ENCODE measurements at regions not wholly inside any gene's neighbourhood (a gene's known extent, or its start where the extent isn't known, plus 50 kb on each side); places are given as distances from the start of the nearest gene placed in this dataset.

DNA sequence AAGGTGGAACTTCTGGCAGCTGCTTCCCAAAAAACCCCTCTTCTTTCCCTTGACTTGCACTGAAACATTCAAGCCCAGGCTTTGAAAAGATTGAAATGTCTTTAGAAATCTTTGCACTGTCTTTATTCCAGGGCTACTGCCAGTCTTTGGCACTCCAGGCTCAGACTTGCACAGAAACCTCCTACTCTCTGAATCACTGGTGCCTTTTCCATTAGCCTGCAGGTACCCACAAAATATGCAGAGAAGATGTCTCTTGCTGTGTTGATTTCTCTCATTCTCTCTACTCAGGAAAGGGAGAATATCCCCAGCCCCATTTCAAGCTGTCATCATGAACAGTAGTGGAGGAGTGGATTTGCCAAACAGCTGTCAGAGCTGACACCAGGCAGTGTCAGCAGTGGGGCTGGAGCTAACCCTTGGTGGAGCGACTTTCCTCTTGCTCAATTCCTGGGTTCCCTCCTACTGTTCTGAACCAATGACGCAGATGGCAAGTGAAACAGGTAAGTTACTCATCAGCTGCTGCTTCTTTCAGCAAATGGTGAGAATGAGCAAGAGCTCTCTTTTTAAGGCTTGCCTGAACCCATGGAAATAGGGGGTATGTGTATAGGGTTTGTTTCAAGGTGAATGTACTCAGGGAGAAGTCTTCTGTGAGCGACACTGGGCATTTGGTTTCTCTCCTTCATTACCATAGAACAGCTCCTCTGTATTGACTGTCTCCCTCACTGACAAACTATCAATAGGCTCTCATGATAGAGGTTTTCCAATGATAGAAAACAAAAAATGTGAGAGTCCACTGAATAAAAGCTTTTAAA, 362.4 kb downstream of the ADRA2A start:
- H3K27ac Mint-ChIP-seq: no peak overlapping the region

DNA sequence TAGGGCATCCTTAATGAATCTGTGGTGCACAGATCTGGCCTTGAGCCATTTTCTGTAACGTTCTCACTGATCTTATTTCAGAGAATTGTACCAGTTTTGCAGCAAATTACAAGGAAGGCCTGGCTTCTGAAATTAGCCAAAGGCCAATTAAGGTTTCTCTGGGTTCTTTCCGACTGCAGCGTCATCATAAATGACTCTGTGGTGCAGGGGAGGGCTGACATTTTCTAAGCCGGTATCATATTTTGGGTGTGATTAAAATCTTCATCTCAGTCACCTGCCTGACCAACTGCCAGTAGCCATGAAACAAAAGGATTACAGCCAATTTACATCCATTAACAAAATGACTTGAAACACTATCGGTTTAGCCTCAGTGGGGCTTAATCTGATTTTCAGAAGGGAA, 363.7 kb downstream of the ADRA2A start:
- H3K27me3 Mint-ChIP-seq: peaks cover 0 to 48% (median 20%) of the 10 kb centered on the region in 5 donors
- DNase-seq (no peak), ATAC-seq (no peak)
- Histone ChIP-seq H3K27ac (ENCODE audit: low read depth, low read length) (no peak overlapping the region), H3K36me3 (ENCODE audit: control insufficient read depth in 2 of 3, insufficient read depth in 3 of 3, low read length in 3 of 3) (no peaks in the 10 kb centered on the region), H3K4me1 (ENCODE audit: control insufficient read depth in 2 of 2, insufficient read depth in 2 of 2, low read length in 2 of 2) (no peaks in the 10 kb centered on the region), H3K9me3 (ENCODE audit: control insufficient read depth in 2 of 3, low read length in 3 of 3) (no peaks in the 10 kb centered on the region), H3K4me3 (ENCODE audit: low read length) (no peak overlapping the region), H3K27me3 (ENCODE audit: control insufficient read depth in 2 of 2, insufficient read depth in 2 of 2, low read length in 2 of 2) (peaks cover 0 to 3% of the 10 kb centered on the region in 2 donors)
- ChIA-PET CTCF (no interaction called here), POLR2A (no interaction called here)
- intact Hi-C loops (cut with micrococcal nuclease): no loop called here
- H3K9me3 Mint-ChIP-seq: peaks cover 0 to 3% (median 0%) of the 10 kb centered on the region in 11 donors
- H3K4me1 Mint-ChIP-seq: no peaks in the 10 kb centered on the region
- no peak overlapping the region for H3K27ac Mint-ChIP-seq
- no peaks in the 10 kb centered on the region for H3K36me3 Mint-ChIP-seq
- no peak overlapping the region for H3K4me3 Mint-ChIP-seq

More for the DNA sequence above, 362.4 kb downstream of the ADRA2A start:
- ChIA-PET CTCF (no interaction called here), POLR2A (no interaction called here)
- Histone ChIP-seq H3K9me3 (ENCODE audit: control insufficient read depth in 2 of 3, low read length in 3 of 3) (no peaks in the 10 kb centered on the region), H3K4me3 (ENCODE audit: low read length) (no peak overlapping the region), H3K27ac (ENCODE audit: low read depth, low read length) (no peak overlapping the region), H3K4me1 (ENCODE audit: control insufficient read depth in 2 of 2, insufficient read depth in 2 of 2, low read length in 2 of 2) (no peaks in the 10 kb centered on the region), H3K36me3 (ENCODE audit: control insufficient read depth in 2 of 3, insufficient read depth in 3 of 3, low read length in 3 of 3) (no peaks in the 10 kb centered on the region), H3K27me3 (ENCODE audit: control insufficient read depth in 2 of 2, insufficient read depth in 2 of 2, low read length in 2 of 2) (peaks cover 0 to 3% of the 10 kb centered on the region in 2 donors)
- DNase-seq (no peak), ATAC-seq (no peak)
- Mint-ChIP-seq H3K36me3 (no peaks in the 10 kb centered on the region), H3K4me1 (no peaks in the 10 kb centered on the region), H3K4me3 (no peak overlapping the region), H3K27me3 (peaks cover 0 to 46% (median 20%) of the 10 kb centered on the region in 5 donors), H3K9me3 (peaks cover 0 to 3% (median 0%) of the 10 kb centered on the region in 11 donors)
- intact Hi-C loops (cut with micrococcal nuclease): no loop called here

DNA sequence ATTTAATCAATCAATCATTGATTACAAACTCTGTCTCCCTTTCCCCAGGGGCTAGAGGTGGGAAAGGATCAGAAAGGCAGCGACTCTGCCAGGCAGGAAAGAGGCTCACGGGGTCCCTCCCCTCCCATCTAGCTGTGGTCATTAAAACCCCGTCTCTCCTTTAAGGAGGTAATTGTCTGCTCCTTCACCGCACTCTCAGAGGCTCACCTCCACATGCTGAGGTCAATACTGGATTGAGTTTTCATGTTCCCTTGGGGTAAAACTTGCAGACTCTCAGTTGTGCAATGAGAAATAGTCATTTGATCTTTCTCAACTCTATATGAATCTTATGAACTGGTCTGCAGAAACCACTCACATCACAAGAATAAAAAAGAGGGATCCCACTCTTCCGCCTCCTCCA, 368.8 kb downstream of the ADRA2A start:
- no peak overlapping the region for H3K4me3 ChIP-seq (ENCODE audit: low read length)
- peaks cover 0 to 22% (median 17%) of the 10 kb centered on the region in 5 donors for H3K27me3 Mint-ChIP-seq
- H3K36me3 ChIP-seq (ENCODE audit: control insufficient read depth in 2 of 3, insufficient read depth in 3 of 3, low read length in 3 of 3): no peaks in the 10 kb centered on the region
- H3K4me1 Mint-ChIP-seq: no peaks in the 10 kb centered on the region
- H3K4me1 ChIP-seq (ENCODE audit: control insufficient read depth in 2 of 2, insufficient read depth in 2 of 2, low read length in 2 of 2): no peaks in the 10 kb centered on the region
- ChIA-PET CTCF (interaction anchor here (0.6 kb wide), 1 partner anchor 729 kb away, joined by 3 read pairs; no protein-coding TSS in a partner anchor), POLR2A (no interaction called here)
- no peak overlapping the region for H3K27ac Mint-ChIP-seq
- peaks cover 0 to 3% of the 10 kb centered on the region in 2 donors for H3K27me3 ChIP-seq (ENCODE audit: control insufficient read depth in 2 of 2, insufficient read depth in 2 of 2, low read length in 2 of 2)
- DNase-seq (no peak), ATAC-seq (no peak)
- peaks cover 0 to 13% (median 4%) of the 10 kb centered on the region in 11 donors for H3K9me3 Mint-ChIP-seq
- intact Hi-C loops (cut with micrococcal nuclease): no loop called here
- no peaks in the 10 kb centered on the region for H3K36me3 Mint-ChIP-seq
- no peak overlapping the region for H3K4me3 Mint-ChIP-seq
- H3K27ac ChIP-seq (ENCODE audit: low read depth, low read length): no peak overlapping the region
- H3K9me3 ChIP-seq (ENCODE audit: control insufficient read depth in 2 of 3, low read length in 3 of 3): no peaks in the 10 kb centered on the region

DNA sequence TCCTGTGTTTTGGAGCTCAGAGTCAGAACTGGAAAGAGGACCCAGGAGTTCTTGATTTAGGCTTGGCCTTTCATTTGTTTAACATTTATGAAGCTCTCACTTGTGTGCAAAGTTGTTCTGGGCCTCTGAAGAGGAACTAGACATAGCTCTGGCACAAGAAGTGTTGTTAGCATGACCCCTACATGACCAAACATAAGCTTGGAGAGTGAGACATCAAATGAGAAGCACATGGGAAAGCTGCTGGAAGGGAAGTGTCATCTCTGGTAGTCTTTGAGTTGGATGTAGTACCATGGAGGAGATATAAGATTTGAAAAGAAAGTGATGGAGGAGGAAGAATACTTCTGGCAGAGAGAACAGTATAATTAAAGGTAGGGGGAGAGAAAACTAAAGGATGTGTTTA, 370.1 kb downstream of the ADRA2A start:
- no peak overlapping the region for H3K4me3 Mint-ChIP-seq

DNA sequence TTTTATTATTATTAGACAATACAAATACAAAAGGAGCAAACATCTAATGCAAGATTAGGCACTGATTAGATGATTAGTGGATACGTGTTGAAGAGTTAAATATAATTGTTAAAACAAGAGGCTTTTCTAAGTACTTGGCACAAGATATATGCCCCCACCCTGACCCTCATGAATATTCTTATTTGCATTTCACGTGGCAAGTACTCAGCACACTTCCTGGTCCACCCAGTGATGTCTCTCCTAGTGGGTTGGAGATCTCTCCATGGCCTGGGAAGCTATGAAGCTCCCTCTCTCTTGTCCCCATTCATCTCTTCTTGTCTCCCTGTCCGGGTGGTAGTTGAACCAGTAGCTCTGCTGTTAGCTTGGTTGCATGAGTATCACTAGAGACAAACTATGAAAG, 375.3 kb downstream of the ADRA2A start:
- no peak overlapping the region for H3K27ac ChIP-seq (ENCODE audit: low read depth, low read length)
- POLR2A ChIA-PET: no interaction called here
- H3K4me1 ChIP-seq (ENCODE audit: control insufficient read depth in 2 of 2, insufficient read depth in 2 of 2, low read length in 2 of 2): no peaks in the 10 kb centered on the region
- H3K4me1 Mint-ChIP-seq: no peaks in the 10 kb centered on the region
- H3K27ac Mint-ChIP-seq: no peak overlapping the region
- ATAC-seq (no peak), DNase-seq (no peak)
- H3K9me3 ChIP-seq (ENCODE audit: control insufficient read depth in 2 of 3, low read length in 3 of 3): no peaks in the 10 kb centered on the region
- CTCF ChIA-PET: no interaction called here
- H3K9me3 Mint-ChIP-seq: peaks cover 0 to 16% (median 6%) of the 10 kb centered on the region in 11 donors
- no peaks in the 10 kb centered on the region for H3K27me3 ChIP-seq (ENCODE audit: control insufficient read depth in 2 of 2, insufficient read depth in 2 of 2, low read length in 2 of 2)
- H3K36me3 ChIP-seq (ENCODE audit: control insufficient read depth in 2 of 3, insufficient read depth in 3 of 3, low read length in 3 of 3): no peaks in the 10 kb centered on the region
- peaks cover 0 to 7% (median 0%) of the 10 kb centered on the region in 5 donors for H3K36me3 Mint-ChIP-seq
- H3K27me3 Mint-ChIP-seq: peaks cover 0 to 24% (median 12%) of the 10 kb centered on the region in 5 donors
- no peak overlapping the region for H3K4me3 ChIP-seq (ENCODE audit: low read length)
- no peak overlapping the region for H3K4me3 Mint-ChIP-seq
- intact Hi-C loops (cut with micrococcal nuclease): no loop called here

More for the DNA sequence above, 370.1 kb downstream of the ADRA2A start:
- ChIA-PET POLR2A (no interaction called here), CTCF (no interaction called here)
- no peaks in the 10 kb centered on the region for H3K36me3 Mint-ChIP-seq
- H3K27ac Mint-ChIP-seq: no peak overlapping the region
- no peaks in the 10 kb centered on the region for H3K36me3 ChIP-seq (ENCODE audit: control insufficient read depth in 2 of 3, insufficient read depth in 3 of 3, low read length in 3 of 3)
- no peak overlapping the region for H3K4me3 ChIP-seq (ENCODE audit: low read length)
- intact Hi-C loops (cut with micrococcal nuclease): no loop called here
- peaks cover 0 to 19% (median 9%) of the 10 kb centered on the region in 5 donors for H3K27me3 Mint-ChIP-seq
- H3K9me3 Mint-ChIP-seq: peaks cover 0 to 13% (median 4%) of the 10 kb centered on the region in 11 donors
- ATAC-seq (no peak), DNase-seq (no peak)
- no peaks in the 10 kb centered on the region for H3K4me1 ChIP-seq (ENCODE audit: control insufficient read depth in 2 of 2, insufficient read depth in 2 of 2, low read length in 2 of 2)
- no peaks in the 10 kb centered on the region for H3K9me3 ChIP-seq (ENCODE audit: control insufficient read depth in 2 of 3, low read length in 3 of 3)
- no peak overlapping the region for H3K27ac ChIP-seq (ENCODE audit: low read depth, low read length)
- H3K27me3 ChIP-seq (ENCODE audit: control insufficient read depth in 2 of 2, insufficient read depth in 2 of 2, low read length in 2 of 2): peaks cover 0 to 3% of the 10 kb centered on the region in 2 donors
- no peaks in the 10 kb centered on the region for H3K4me1 Mint-ChIP-seq

DNA sequence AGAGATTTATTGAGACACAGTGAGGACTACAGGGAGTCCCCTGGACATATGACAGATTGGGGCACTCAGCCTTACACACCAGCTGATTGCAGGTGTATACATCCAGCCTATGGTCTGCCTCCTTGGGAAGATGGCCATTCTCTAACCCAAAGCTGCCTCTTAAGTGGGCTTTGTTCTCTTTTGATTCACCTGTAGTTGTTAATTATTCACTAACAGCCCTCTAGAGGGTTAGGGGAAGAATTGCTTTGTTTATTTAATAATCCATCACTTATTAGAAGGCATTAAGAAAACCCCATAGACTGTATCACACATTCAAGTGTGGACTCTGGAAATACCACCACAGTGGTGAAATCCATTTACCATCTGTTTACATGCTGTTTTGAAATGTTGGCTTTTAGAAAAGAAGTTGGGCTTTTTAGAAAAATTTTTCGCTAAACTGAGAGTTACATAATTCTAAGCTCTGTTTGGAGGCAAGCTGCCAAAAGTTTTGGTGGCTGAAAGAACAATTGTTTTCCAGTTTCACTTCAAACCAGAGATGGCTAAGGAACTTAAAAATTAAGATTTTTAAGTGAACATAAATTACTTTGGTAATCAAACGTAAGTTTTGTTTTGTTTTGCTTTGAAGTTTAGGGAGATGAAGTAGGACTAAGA, 379.1 kb downstream of the ADRA2A start:
- Histone ChIP-seq H3K4me1 (ENCODE audit: control insufficient read depth in 2 of 2, insufficient read depth in 2 of 2, low read length in 2 of 2) (no peaks in the 10 kb centered on the region), H3K27me3 (ENCODE audit: control insufficient read depth in 2 of 2, insufficient read depth in 2 of 2, low read length in 2 of 2) (no peaks in the 10 kb centered on the region), H3K27ac (ENCODE audit: low read depth, low read length) (no peak overlapping the region), H3K9me3 (ENCODE audit: control insufficient read depth in 2 of 3, low read length in 3 of 3) (no peaks in the 10 kb centered on the region), H3K36me3 (ENCODE audit: control insufficient read depth in 2 of 3, insufficient read depth in 3 of 3, low read length in 3 of 3) (no peaks in the 10 kb centered on the region), H3K4me3 (ENCODE audit: low read length) (no peak overlapping the region)
- DNase-seq: no peak
- Mint-ChIP-seq H3K9me3 (peaks cover 0 to 10% (median 2%) of the 10 kb centered on the region in 11 donors), H3K36me3 (peaks cover 0 to 7% (median 0%) of the 10 kb centered on the region in 5 donors), H3K27me3 (peaks cover 0 to 33% (median 30%) of the 10 kb centered on the region in 5 donors), H3K4me1 (no peaks in the 10 kb centered on the region), H3K27ac (no peak overlapping the region), H3K4me3 (no peak overlapping the region)
- ATAC-seq: no peak
- POLR2A ChIA-PET: no interaction called here
- intact Hi-C loops (cut with micrococcal nuclease): no loop called here
- CTCF ChIA-PET: no interaction called here

All from naive thymus-derived CD4-positive, alpha-beta T cell (primary cell).